DND-41 (cell line): ENCODE measurements at regions not wholly inside any gene's neighbourhood (a gene's known extent, or its start where the extent isn't known, plus 50 kb on each side); places are given as distances from the start of the nearest gene placed in this dataset.

Experiments used
- ATAC-seq: fragments of 200-7000 bp; cut with Tn5 transposase; 3 replicates; pipeline ENCODE4 v1.9.1; 2021; ENCODE audit warnings: low read depth; ENCODE audit not compliant: insufficient read depth
- DNase-seq: peaks from one replicate; pipeline ENCODE4 v3.0.0-alpha.2; 2020
- H2AFZ ChIP-seq: 2 replicates; pipeline ENCODE4 v1.6.0; 2012; ENCODE audit warnings: low read depth, low read length
- H3K27ac ChIP-seq: 2 replicates; pipeline ENCODE4 v1.5.1; 2012; ENCODE audit warnings: low read length, inconsistent platforms
- H3K27me3 ChIP-seq: fragments of 200-600 bp; sonication (generic); 2 replicates; pipeline ENCODE4 v1.6.0; 2012; ENCODE audit warnings: low read length, mild to moderate bottlenecking, inconsistent platforms; ENCODE audit not compliant: insufficient read depth, poor library complexity
- H3K36me3 ChIP-seq: 2 replicates; pipeline ENCODE4 v1.5.1; 2012; ENCODE audit warnings: low read length, inconsistent platforms; ENCODE audit not compliant: insufficient read depth
- H3K4me1 ChIP-seq: 2 replicates; pipeline ENCODE4 v1.5.1; 2012; ENCODE audit warnings: mild to moderate bottlenecking, low read length; ENCODE audit not compliant: insufficient read depth
- H3K4me2 ChIP-seq: 2 replicates; pipeline ENCODE4 v1.6.0; 2012; ENCODE audit warnings: mild to moderate bottlenecking, moderate library complexity, low read length, inconsistent platforms; ENCODE audit not compliant: insufficient read depth
- H3K4me3 ChIP-seq, 2 experiments: fragments of 200-600 bp in 1 of 2; shearing (Covaris generic) in 1 of 2; 2 replicates each; pipeline ENCODE4 v1.5.1; 2012 to 2016; ENCODE audit warnings: inconsistent platforms in 2 of 2, low read length in 2 of 2, mild to moderate bottlenecking in 2 of 2, low read depth in 1 of 2, moderate library complexity in 1 of 2
- H3K79me2 ChIP-seq: 2 replicates; pipeline ENCODE4 v1.6.0; 2012; ENCODE audit warnings: low read length, inconsistent platforms; ENCODE audit not compliant: insufficient read depth
- H3K9ac ChIP-seq: 2 replicates; pipeline ENCODE4 v1.6.0; 2012; ENCODE audit warnings: low read depth, mild to moderate bottlenecking, inconsistent platforms, low read length, moderate library complexity
- H3K9me3 ChIP-seq: 2 replicates; pipeline ENCODE4 v1.5.1; 2012; ENCODE audit warnings: low read length, moderate library complexity, mild to moderate bottlenecking, inconsistent platforms; ENCODE audit not compliant: insufficient read depth, severe bottlenecking
- H4K20me1 ChIP-seq: 2 replicates; pipeline ENCODE4 v1.6.0; 2012; ENCODE audit warnings: low read length; ENCODE audit not compliant: insufficient read depth
- CTCF ChIP-seq: IDR thresholded peaks from 2 replicates; pipeline ENCODE4 v1.5.1; 2012; ENCODE audit warnings: borderline replicate concordance, low read length, moderate library complexity, mild to moderate bottlenecking; ENCODE audit not compliant: poor library complexity, severe bottlenecking; ENCODE audit errors: extremely low read depth
- EZH2 ChIP-seq: IDR thresholded peaks from 3 replicates; pipeline ENCODE4 v1.6.1; 2012; ENCODE audit warnings: borderline replicate concordance, low read depth, mild to moderate bottlenecking, moderate library complexity, low read length, inconsistent platforms; ENCODE audit not compliant: severe bottlenecking

GRCh38 chr2:194232600-194232999, 1424.4 kb upstream of the SLC39A10 start:
- no peak for TF ChIP-seq CTCF
- TF ChIP-seq EZH2, result no peak
- no peak overlapping the region for H3K4me2 ChIP-seq
- H2AFZ ChIP-seq, result no peak overlapping the region
- no peak for DNase-seq
- no peak for ATAC-seq
- H3K27ac ChIP-seq, result no peak overlapping the region
- no peak overlapping the region for H3K9ac ChIP-seq
- no peak overlapping the region for H3K4me3 ChIP-seq
- H3K4me1 ChIP-seq, result no peaks in the 10 kb centered on the region
- no peaks in the 10 kb centered on the region for H3K9me3 ChIP-seq
- H3K36me3 ChIP-seq, result no peaks in the 10 kb centered on the region
- H4K20me1 ChIP-seq, result no peaks in the 10 kb centered on the region
- H3K27me3 ChIP-seq, result no peaks in the 10 kb centered on the region
- H3K79me2 ChIP-seq, result no peaks in the 10 kb centered on the region

GRCh38 chr2:194223218-194223617, 1433.8 kb upstream of the SLC39A10 start:
- Histone ChIP-seq H2AFZ (no peak overlapping the region), H3K79me2 (no peaks in the 10 kb centered on the region), H3K27me3 (no peaks in the 10 kb centered on the region), H3K9ac (no peak overlapping the region), H3K4me3 (no peak overlapping the region), H3K36me3 (no peaks in the 10 kb centered on the region), H3K4me1 (no peaks in the 10 kb centered on the region), H3K27ac (no peak overlapping the region), H3K4me2 (no peak overlapping the region), H4K20me1 (no peaks in the 10 kb centered on the region), H3K9me3 (no peaks in the 10 kb centered on the region)
- no peak for ATAC-seq
- no peak for DNase-seq
- no peak for TF ChIP-seq CTCF
- no peak for TF ChIP-seq EZH2

- no peak overlapping the region for H3K27ac ChIP-seq
- no peak overlapping the region for H3K9ac ChIP-seq
- H3K4me3 ChIP-seq, result no peak overlapping the region
- DNase-seq, result no peak
- ATAC-seq, result no peak
- H3K27me3 ChIP-seq, result no peaks in the 10 kb centered on the region
- no peak overlapping the region for H2AFZ ChIP-seq
- TF ChIP-seq EZH2 (no peak), CTCF (no peak)
- no peaks in the 10 kb centered on the region for H3K4me1 ChIP-seq
- H3K4me2 ChIP-seq, result no peak overlapping the region
- no peaks in the 10 kb centered on the region for H3K36me3 ChIP-seq
- no peaks in the 10 kb centered on the region for H4K20me1 ChIP-seq
- no peaks in the 10 kb centered on the region for H3K79me2 ChIP-seq
- H3K9me3 ChIP-seq, result no peaks in the 10 kb centered on the region
Measured at GRCh38 chr2:194214192-194214591, 1442.8 kb upstream of the SLC39A10 start.
